HG02678 (cell line): ENCODE measurements at regions not wholly inside any gene's neighbourhood (a gene's known extent, or its start where the extent isn't known, plus 50 kb on each side); places are given as distances from the start of the nearest gene placed in this dataset.

Source experiments
- ATAC-seq: cut with Tn5 transposase; IDR thresholded peaks from one replicate; pipeline ENCODE4 v1.9.1; 2021; ENCODE audit warnings: mild to moderate bottlenecking, moderate library complexity; ENCODE audit not compliant: unreplicated experiment

DNA sequence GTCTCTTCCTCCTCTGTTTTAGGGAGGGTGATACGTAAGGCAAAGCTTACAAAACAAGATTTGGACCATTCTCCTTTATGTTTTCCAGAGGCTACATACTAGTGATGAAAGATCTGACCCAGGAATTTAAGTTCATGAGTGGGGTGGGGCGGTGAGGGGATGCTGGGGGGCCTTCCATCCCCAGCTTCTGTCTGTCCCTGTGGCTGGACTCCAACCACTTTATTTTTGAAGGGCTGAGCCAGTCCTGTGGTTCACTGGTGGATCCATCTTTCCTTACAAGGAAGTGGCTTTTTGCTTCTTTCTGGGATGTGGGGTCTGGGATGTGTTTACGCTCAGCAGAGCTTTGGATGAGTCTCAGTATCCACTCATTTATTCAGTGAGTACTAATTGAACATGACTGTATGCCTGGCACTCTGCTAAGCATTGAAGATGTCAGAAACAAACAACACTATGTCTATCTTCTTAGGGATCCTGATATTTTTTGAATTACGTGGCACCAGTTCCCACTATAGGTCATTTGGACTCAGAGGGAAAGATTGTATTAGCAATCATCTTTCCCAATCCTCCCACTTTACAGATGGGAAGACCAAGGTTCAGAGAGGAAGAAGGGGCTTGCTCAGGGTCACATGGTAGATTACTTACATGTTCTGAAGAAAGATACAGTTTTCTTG, 291.8 kb upstream of the TBX3 start:
- no peak for ATAC-seq

DNA sequence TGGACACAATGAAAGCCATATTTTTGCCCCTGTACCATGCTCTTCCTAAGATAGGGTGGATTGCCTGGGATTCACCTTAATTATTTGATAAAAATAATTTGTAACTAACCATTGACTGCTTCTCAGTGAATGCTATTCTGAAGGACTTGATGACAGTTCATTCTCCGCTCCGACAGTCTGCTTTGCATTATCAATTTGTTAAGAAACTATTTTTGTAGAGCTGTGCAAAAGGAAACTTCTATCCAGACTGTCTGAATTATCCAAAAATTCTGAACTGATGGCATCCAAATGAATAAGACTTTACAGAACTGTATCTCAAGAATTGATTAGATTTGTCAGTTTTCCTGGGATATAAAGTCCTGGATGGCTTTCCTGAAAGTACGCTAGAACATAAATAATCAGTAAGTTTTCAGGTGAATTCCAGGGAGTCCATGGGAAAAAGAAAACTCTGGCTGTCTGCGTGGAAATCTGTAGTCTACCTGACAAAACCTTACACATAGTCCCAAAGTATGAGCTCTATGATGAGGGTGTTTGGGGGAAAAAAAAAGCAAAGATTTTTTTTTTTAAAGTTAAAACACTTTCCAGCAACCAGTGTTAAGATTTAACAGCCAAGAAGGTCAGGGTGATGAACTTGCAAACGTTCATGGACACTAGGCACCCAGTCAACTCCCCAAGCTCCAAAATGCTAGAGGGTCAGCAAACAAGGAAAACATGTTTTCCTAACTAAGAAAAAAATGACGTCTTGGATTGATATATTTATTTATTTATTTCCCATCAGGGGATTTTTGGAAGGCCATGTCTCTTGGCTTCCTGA, 291.1 kb upstream of the TBX3 start:
- ATAC-seq, result no peak

DNA sequence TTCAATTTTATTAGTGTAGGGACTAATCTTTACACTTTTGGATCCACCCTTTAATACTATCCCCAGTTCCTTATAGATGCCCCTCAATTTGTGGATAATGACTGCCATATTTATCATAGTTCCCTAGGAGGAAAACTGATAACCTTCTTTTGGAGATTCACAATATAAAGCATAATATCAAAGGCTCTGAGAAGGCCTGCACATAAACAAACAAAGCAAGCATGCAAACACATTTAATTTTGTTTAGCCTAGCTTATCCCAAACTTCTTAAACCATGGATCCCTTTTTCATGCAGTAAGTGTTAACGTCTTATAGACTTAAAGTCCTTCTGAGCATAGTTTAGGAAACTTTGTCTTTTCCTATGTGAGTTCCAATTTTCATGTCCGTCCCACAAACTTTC, 290.4 kb upstream of the TBX3 start:
- no peak for ATAC-seq

DNA sequence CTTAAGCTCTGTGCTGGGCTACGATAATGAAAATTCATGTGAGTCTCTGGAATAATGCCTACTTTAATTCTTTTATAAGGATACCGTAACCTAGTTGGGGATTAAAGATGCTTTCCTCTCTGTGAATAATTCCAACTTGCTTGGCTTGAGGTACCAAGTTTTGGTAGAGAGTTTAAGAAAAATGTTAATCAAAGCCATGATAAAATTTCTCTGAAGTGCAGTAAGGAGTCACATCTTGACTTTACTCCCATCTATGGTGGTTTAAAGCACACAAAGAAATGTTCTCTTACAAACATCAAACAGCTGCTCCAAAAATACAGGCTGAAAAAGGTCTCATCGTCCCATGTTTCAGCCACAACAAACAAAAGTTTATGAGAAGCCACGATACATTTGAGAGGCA, 284.8 kb upstream of the TBX3 start:
- ATAC-seq, result no peak

DNA sequence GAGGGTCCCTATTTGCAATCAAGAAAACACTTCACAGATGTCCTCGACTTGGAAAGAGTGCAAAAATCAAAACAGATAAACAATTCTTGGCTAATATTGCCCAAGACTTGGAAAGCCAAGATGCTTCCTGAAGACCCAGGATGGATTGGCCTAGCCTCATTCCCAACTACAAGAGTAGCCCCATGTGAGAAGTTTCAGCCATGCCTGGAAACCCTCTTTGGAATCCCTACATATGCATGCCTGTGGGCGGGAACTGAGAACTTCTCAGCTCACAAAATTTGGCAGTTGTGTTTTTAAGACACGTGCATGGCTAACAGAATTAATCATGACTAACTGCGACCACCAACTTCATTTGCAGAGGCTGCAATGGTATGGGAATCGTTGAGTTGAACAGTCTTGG, 283.2 kb upstream of the TBX3 start:
- no peak for ATAC-seq

DNA sequence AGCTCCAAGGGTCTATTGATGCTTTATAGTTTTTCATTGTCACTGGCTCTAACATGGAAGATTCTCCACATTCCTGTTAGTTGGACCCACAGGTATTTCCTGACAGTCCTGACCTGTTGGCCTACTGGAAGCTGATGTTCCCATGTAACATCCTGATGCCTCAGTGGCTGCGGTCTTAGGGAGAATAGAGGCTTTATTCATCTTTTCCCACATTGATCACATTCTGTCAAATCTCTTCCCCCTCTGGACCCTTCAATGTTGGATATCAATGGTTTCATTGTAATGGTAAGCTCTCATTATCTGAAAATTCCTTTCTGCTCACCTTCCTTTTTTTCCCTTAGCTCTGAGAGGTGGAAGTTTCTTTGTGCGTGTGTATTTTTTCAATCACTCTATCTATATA, 280.9 kb upstream of the TBX3 start:
- no peak for ATAC-seq

DNA sequence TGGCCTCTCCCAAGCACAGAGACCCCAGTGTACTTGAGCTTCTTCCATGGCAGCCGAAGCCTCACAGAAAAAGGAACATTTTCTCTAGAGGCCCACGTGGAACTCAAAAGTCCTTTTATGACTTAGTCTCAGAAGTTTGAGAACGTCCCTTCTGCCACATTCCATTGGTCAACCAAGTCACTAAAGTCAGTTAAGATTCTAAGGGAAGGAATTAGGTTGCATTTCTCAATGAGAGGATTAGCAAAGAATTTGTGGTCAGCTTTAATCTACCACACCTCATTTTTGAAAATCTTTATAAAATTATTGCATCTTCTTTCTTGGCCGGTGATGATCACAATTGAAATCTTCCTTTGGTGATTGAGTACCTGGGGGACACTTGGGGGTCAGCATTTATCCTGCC, 279.9 kb upstream of the TBX3 start:
- ATAC-seq, result no peak

DNA sequence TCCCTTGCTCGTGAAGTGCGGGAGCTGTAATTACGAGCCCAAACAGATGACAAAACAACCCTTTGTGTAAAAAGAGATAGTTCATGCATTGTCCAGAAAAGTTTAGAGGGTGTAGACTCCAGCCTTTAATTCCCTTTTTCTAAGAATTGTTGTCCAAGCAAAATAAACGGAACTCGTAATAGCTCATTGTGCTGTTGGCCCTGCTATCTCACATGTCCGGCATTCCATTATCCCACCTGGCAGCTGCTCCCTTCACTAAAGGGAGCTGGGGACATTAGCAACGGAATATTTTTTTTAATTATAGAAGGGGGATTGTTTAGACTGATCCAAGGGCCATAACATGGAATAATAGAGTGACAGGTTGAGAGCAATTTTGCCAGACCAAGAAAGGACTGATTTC, 277.5 kb upstream of the TBX3 start:
- no peak for ATAC-seq

DNA sequence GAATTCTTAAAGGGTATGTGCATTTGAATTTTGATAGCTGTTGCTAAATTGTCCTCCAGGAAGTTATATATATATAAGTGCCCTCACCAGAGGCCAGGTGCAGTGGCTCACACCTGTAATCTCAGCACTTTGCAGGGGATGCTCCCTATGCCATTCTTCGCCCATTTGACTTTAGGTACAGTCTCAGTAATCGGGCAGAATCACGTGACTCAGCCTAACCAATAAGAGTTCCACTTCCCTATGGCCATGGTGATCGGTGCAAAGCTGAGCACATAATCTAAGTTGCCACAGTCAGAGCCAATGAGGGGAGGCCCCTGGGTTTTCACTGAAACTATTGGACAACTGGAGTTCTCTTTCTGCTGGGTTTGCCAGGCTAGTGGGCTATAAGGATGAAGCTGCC, 274.6 kb upstream of the TBX3 start:
- no peak for ATAC-seq

DNA sequence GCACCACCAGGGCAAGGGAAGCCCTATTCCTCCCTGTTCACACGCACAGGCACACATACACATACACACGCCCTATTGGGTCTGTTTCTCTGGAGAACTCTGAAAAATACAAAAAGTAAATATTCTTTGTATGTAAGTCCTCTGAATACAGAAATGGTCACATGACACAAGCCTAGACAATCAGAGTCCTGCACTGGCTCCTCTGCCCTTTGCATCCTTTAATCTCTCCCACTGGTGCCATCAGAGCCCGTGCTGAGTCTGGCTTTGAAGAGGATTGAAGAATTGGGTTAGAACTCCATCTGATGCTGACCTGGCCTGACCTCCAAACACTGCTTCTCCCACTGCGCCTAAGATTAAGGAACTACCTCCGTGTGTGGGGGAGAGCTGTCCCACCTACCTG, 273.2 kb upstream of the TBX3 start:
- no peak for ATAC-seq

DNA sequence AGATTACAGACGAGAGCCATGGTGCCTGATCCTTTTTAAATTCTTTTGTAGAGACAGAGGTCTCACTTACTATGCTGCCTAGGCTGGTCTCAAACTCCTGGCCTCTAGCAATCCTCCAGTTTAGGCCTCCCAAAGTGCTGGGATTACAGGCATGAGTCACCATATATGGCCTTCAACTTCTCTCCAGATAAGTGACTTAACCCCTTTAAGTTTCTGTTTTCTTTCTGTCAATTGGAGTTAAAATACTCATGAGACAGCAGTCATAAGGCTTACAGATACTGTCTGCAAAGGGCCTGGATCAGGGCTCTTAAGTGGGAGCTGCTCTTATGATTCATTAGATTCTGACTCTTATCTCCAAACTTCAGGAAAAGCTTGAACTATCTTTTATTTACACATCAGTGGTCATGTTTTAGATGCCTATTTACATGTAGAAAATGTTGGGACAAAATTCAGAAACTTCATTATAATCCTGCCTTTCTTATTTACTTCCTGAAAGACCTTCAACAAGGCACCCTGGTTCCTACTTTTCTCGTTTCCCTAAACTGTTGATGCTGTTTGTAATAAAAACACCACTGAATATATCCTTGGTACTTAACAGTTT, 271.5 kb upstream of the TBX3 start:
- no peak for ATAC-seq

DNA sequence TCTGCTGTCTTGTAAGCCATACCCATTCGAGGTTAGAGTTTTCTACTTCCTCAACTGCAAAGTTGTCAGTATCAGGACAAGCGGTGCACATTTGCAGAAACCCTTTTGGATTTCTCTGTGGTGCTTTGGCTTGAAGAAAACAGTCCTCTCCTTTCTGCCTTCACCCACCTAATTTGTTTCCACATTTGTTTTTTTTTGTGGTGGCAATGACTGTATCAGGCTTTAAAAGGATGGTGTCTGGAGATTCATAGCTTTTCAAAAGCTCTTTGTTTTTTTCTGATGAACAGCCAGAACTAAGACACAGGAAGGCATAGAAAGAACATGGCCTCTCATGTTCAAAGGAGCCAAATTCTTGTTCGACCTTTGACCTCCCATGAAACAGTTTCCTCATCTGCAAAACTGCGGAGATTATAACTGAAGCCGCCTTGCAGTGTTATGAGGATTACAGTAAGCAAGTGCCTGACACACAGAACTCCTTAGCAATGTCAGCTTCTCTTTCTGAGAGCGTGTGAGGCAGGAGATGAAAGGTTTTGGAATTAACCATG, 270.6 kb upstream of the TBX3 start:
- ATAC-seq, result no peak

DNA sequence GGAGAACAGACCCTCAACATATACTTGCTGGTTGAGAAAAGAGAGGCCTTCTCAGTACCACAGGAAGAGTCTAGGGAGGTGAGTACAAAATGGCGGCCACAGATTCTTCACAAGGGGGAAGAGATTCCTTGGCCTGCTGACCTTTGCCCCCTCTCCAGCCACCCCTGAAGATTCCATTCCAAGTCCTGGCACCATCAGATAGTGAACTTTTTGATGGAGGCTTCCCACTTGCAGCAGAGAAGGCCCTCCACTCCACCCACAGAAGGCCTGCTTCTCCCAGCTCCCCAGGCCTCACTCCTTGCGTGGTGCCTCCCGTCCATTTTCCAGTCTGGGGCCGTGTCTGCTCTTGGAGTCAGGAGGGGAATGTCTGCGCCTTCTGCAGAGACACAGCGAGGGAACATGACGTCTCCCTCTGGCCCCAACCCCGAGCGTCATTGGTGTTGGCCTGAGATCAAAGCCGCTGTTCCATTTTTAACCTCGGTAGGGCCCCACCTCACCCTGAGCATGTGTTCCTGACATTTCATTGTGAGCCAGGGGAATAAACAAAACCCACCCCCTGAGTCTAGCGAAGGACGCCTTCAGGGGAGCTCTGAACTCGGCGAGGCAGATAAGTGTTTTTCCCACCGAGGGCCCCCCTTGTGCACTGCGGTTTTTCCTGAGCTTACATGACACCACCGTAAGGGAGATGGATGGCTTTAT, 268.7 kb upstream of the TBX3 start:
- ATAC-seq, result no peak

DNA sequence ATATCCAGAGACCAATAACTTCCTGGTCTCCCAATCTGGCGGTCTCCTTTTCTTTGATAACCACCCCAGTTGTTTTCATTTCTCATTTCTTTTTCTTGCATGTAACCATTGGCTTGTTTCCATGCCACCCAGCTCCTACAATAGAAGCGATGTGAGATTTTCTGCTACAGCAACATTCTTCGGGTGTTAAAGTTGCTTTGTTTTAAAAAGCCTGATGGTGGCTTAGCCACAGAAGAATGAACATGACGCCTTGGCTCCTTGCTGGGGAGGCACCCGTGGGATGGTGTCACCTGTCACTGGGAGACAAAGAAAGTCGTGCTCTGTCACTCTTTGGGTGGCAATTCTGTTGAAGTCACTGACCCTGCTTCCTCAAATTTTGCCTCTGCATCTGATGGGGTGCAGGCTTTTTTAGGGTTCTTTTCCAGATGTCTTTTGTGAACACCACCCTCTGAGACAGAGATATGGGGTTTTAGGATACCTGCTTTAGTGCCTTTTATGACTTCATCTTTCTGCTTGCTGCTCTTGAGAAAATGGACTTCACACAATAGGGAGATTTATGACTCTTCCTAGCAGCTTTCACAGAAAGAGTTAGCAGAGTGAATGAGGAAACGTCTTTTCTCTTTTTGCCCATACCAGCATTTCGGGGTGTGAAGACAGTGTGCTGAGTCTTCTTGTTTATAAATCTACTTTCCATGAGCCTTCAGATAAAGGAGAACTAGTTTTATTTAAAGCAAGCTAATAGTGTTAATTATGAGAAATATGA, 265.3 kb upstream of the TBX3 start:
- no peak for ATAC-seq

DNA sequence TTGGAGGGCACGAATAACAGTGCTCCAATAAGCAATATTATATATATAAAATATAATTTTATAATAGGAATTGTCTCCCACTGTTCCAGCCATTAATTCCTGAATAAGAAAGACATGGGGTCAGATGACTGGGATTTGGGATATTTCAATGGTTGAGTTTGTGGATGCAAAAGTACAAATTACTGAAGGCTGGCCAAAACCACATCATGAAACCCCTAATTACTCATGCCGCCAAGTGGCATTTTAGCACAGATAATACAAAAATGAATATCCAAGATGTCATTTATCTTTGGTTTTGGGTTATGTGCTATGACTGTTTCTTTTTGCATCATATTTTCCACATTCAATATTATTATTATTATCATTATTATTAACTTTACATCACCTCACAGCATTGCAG, 261.4 kb upstream of the TBX3 start:
- no peak for ATAC-seq

DNA sequence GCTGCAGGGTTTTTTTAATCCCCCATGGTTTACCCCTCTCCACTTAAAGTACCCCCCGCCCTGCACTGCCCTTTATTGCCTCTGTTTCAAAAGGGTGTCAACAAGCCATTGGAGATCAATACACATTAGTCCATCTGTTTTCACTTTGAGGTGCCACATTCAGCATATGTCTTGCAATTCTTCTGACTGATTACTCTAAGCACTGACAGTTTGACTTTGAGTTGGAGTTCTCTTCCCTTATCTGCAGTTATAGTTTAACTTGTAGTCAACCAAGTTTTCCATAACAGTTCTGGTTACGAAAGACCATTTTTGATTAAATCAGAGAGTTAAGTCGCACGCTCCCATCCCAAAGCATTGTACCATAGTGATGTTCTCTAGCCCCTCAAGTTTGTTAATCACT, 260.8 kb upstream of the TBX3 start:
- ATAC-seq, result no peak

DNA sequence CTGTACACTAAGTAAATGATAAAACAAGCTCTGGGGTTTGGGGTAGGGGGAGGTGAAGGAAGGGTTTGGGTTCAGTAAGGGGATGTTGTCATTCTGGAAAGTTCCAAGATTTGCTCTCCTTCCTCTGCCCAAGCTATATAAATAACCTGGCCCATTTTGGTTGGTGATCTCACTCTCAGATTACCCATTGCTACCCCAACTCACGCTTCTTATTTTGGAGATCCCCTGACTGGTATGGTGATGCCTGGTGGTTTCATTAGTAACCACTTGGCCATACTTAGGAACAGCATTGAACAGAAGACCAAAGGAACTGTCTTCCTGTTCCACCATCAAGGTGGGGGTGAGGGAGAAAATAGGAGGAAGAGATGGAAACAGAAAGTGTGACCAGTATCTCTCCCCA, 259.6 kb upstream of the TBX3 start:
- ATAC-seq, result no peak

DNA sequence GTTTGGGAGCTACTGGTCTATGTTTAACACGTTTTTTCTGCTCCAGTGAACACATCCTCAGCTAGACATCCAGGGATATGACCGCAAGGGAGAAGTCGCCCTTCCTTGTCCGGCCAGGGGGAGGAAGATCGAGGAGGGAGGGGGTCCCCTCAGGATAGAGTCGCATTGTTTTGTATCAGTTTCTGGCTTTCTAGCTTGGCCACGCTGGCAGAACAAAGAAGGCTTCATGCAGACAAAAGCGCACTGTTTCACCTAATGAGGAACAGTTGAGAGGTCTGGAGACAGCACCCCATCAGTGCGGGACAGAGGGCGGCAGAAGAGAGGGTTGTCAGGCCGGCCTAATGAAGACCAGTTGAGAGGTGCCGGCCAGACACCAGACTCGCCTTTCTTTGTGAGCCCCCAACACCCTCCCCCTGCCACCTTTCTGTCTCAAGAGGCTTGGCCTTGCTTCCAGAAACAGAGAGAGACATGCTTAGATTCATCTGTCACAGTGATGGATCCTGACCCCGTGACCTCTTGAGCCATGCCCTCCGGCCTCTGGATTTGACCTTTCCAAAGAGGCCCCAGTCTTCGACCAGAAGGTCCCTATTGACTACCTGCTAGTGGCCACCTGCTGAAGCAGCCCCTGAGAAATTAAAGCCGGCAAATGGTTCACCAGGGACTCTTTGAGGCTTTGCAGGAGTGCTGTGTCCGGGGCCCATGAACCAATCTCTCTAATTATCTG, 254.7 kb upstream of the TBX3 start:
- ATAC-seq, result no peak

DNA sequence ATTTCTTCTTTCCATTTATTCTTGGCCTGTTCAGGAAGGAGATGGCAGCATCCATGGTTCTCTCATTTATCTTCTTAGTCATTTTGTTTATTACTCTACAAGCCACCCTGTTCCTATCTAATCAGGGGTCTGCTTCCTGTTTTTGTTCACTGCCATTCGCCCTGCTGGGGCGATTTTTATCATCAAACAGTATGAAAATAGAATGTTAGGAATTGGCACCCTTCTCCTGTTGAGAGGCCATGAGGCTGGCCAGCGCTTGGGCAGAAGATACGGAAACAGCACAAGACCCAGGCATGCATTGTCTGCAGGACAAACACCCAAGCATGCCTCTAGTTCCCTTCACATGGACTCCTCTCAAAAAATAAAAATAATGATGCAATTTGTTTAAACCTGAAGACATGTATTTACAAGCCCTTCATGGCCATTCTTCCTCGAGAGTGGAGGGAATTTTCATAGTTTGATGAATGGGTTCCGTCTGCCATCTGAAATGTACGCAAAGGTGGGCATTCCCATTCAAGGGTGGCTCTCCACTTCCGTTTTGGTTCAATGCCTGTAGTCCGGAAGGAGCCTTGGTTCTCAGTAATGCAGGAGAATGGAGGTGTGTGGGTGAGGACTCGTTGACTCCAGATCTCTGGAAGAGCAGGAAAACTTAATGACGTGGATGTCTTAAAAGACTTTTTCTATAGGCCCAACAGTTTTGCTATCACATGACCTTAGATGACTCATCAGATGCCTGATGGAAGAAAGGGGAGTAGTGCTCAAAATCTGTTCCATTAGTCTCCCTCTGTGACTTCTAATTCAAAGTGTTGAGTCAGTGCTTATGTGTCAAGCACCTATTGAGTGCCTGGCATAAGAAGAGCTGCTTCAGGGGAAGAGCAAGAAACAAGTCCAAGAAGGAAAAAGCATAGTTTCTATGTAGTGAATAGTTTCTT, 252.4 kb upstream of the TBX3 start:
- no peak for ATAC-seq
